ENCODE measurements at regions not wholly inside any gene's neighbourhood (a gene's known extent, or its start where the extent isn't known, plus 50 kb on each side); places are given as distances from the start of the nearest gene placed in this dataset.

GRCh38 chr6:84448331-84448730 lies 220.9 kb upstream of the CEP162 start:
- no peak for TF ChIP-seq CTCF (tag by site-specific recombination; IDR thresholded peaks at IDR 0.05)
- no peak for TF ChIP-seq ZNF121 (tag by site-specific recombination; IDR thresholded peaks at IDR 0.05)
- no peak for TF ChIP-seq PRDM10 (tag by site-specific recombination; IDR thresholded peaks at IDR 0.05)
- no peak for TF ChIP-seq OSR2 (tag by site-specific recombination; IDR thresholded peaks at IDR 0.05)
- no peak for TF ChIP-seq ZNF473 (tag by site-specific recombination; IDR thresholded peaks at IDR 0.05)

All from HEK293 (cell line).